ENCODE measurements at regions not wholly inside any gene's neighbourhood (a gene's known extent, or its start where the extent isn't known, plus 50 kb on each side); places are given as distances from the start of the nearest gene placed in this dataset.
"Not testable (repeated sequence)": the region's sequence is repeated elsewhere in the genome, so short reads cannot be mapped to it uniquely, and the experiment has no call there.

- in situ Hi-C loops (cut with MboI; ENCODE audit: low sequenced_read_pairs): no loop called here
These were observed 114.1 kb downstream of the GXYLT1 start for GRCh38 chr12:42030588-42030987.

DNA sequence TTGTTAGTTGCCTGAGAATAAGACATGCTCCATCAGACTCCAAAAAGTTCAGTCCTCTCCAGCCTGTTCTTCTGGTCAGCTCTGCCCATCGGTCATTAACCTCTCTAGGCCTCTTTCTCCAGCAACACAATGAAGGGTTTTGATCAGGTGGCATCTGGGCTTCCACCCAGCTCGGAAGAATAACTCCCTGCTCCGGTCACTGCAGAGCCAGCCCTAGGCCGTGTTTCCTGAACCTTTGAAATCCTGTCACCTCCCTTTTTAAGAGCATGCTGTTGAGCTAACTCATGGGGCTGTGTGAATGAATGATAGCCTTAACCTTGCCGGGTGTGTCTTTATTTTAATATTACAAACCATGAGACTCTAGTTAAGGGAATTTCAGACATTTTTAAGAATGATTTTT, 117.1 kb downstream of the GXYLT1 start:
- in situ Hi-C loops (cut with MboI; ENCODE audit: low sequenced_read_pairs): no loop called here

DNA sequence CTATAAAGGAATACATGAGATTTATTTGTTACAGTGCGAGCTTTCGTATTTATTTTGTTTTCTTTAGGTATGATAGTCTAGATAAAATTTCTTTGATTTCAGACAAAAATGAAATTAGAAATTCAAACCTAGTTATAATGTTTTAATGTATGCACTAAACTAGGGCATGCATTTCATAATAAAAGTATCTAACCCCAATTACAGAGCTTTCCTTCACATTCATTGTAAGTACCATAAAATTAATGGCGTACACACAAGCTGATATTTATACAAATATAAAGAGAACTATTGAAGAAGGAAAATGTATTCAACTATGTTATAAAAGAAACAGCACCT, 120.2 kb downstream of the GXYLT1 start:
- in situ Hi-C loops (cut with MboI; ENCODE audit: low sequenced_read_pairs): loop anchor here (25.0 kb wide), 1 partner anchor 737 kb away; no protein-coding TSS in a partner anchor

GRCh38 chr12:42023733-42024494, 120.8 kb downstream of the GXYLT1 start:
- in situ Hi-C loops (cut with MboI; ENCODE audit: low sequenced_read_pairs): loop anchor here (25.0 kb wide), 1 partner anchor 737 kb away; no protein-coding TSS in a partner anchor

DNA sequence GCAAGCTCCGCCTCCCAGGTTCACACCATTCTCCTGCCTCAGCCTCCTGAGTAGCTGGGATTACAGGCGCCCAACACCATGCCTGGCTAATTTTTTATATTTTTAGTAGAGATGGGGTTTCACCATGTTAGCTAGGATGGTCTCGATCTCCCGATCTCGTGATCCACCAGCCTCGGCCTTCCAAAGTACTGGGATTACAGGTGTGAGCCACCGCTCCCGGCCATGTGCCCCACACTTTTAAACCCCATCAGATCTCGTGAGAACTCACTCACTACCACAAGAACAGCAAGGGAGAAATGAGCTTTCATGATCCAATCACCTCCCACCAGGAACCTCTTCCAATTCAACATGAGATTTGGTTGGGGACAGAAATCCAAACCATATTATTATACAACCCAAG, 122.7 kb downstream of the GXYLT1 start:
- in situ Hi-C loops (cut with MboI; ENCODE audit: low sequenced_read_pairs): loop anchor here (25.0 kb wide), 1 partner anchor 735 kb away; no protein-coding TSS in a partner anchor

DNA sequence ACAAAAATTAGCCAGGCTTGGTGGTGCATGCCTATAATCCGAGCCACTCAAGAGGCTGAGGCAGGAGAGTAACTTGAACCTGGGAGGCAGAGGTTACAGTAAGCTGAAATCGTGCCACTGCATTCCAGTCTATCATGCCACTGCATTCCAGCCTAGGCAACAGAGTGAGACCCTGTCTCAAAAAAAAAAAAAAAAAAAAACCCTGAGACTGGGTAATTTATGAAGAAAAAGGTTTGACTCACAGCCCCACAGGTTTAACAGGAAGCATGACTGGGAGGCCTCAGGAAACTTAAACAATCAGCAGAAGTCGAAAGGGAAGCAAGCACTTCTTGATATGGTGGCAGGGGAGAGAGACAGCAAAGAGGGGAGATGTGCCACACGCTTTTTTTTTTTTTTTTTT, 123.2 kb downstream of the GXYLT1 start:
- in situ Hi-C loops (cut with MboI; ENCODE audit: low sequenced_read_pairs): loop anchor here (25.0 kb wide), 1 partner anchor 734 kb away; no protein-coding TSS in a partner anchor

DNA sequence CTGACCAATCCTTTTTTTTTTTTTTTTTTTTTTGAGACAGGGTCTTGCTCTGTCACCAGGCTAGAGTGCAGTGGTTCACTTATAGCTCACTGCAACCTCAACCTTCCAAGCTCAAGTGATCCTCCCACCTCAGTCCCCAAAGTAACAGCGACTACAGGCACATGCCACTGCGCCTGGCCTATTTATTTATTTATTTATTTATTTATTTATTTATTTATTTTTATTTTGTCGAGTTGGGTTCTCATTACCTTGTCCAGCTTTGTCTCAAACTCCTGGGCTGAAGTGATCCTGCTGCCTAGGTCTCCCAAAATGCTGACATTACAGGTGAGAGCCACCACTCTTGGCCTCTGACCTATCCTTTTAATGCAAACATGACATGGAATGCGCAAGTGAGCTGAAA, 124.4 kb downstream of the GXYLT1 start:
- in situ Hi-C loops (cut with MboI; ENCODE audit: low sequenced_read_pairs): loop anchor here (25.0 kb wide), 1 partner anchor 733 kb away; no protein-coding TSS in a partner anchor

GRCh38 chr12:42019746-42020145, 124.9 kb downstream of the GXYLT1 start:
- in situ Hi-C loops (cut with MboI; ENCODE audit: low sequenced_read_pairs): loop anchor here (25.0 kb wide), 1 partner anchor 732 kb away; no protein-coding TSS in a partner anchor

DNA sequence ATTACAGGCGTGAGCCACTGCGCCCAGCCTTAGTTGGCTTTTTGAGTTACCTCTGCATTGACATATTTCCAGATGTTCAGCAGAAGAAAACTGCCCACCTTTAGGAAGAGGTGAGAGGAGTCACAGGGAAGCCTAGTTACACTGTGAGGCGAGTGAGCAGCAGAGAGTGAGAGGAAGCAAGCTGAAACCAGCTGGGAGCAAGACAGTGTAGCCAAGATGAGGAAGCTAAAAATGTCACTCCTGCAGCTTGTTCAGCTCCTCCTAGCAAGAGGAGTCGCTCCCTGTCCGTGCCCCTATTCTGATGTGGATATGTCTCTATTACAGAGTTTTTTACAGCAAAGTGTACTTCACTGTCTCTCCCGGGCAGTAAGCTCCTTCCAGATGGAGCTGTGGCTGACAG, 127.6 kb downstream of the GXYLT1 start:
- in situ Hi-C loops (cut with MboI; ENCODE audit: low sequenced_read_pairs): loop anchor here (25.0 kb wide), 1 partner anchor 730 kb away; no protein-coding TSS in a partner anchor

- in situ Hi-C loops (cut with MboI; ENCODE audit: low sequenced_read_pairs): loop anchor here (25.0 kb wide), 1 partner anchor 728 kb away; no protein-coding TSS in a partner anchor
These were observed 129.6 kb downstream of the GXYLT1 start for GRCh38 chr12:42015051-42015461.

DNA sequence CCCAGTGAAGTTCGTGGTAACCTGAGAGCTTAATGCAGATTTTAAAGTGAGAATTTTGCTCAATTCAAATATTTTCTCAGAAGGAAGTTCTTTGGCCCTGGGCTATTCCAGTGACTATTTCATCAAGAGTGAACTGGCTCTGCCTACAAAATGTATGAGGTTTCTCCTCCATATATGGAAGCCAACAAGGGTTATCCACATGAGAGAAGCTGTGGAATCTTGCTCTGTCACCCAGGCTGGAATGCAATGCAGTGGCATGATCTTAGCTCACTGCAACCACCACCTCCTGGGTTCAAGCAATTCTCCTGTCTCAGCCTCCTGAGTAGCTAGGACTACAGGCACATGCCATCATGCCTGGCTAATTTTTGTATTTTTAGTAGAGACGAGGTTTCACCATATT, 132.2 kb downstream of the GXYLT1 start:
- in situ Hi-C loops (cut with MboI; ENCODE audit: low sequenced_read_pairs): loop anchor here (25.0 kb wide), 1 partner anchor 725 kb away; no protein-coding TSS in a partner anchor

GRCh38 chr12:42010715-42011114, 134.0 kb downstream of the GXYLT1 start:
- in situ Hi-C loops (cut with MboI; ENCODE audit: low sequenced_read_pairs): loop anchor here (25.0 kb wide), 1 partner anchor 723 kb away; no protein-coding TSS in a partner anchor

GRCh38 chr12:42010257-42010656, 134.4 kb downstream of the GXYLT1 start:
- in situ Hi-C loops (cut with MboI; ENCODE audit: low sequenced_read_pairs): loop anchor here (25.0 kb wide), 1 partner anchor 723 kb away; no protein-coding TSS in a partner anchor

- in situ Hi-C loops (cut with MboI; ENCODE audit: low sequenced_read_pairs): loop anchor here (25.0 kb wide), 1 partner anchor 722 kb away; no protein-coding TSS in a partner anchor
These were observed 135.7 kb downstream of the GXYLT1 start for GRCh38 chr12:42008996-42009395.

GRCh38 chr12:42003031-42003430, 141.6 kb downstream of the GXYLT1 start:
- in situ Hi-C loops (cut with MboI; ENCODE audit: low sequenced_read_pairs): loop anchor here (25.0 kb wide), 1 partner anchor 716 kb away; no protein-coding TSS in a partner anchor

GRCh38 chr12:42002563-42002962, 142.1 kb downstream of the GXYLT1 start:
- in situ Hi-C loops (cut with MboI; ENCODE audit: low sequenced_read_pairs): loop anchor here (25.0 kb wide), 1 partner anchor 715 kb away; no protein-coding TSS in a partner anchor

DNA sequence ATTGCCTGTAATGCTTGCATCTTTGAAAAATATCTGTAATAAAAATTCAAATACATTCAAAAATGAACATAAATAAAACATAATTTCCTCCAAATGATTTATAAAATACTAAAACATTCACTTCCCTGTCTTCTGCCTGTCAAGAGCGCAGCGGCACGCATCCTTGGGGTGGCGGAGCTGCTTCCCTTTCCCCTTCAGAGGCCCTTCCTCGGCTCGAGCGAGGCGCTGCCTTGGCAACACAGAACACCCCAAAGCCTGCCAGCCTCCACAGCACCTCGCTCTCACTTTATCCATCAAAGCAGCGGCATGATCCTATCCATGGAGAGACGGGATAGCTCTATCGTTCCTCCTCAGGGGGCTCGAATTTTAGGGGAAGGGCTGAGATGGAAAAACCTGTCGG, 146.2 kb downstream of the GXYLT1 start:
- in situ Hi-C loops (cut with MboI; ENCODE audit: low sequenced_read_pairs): no loop called here

DNA sequence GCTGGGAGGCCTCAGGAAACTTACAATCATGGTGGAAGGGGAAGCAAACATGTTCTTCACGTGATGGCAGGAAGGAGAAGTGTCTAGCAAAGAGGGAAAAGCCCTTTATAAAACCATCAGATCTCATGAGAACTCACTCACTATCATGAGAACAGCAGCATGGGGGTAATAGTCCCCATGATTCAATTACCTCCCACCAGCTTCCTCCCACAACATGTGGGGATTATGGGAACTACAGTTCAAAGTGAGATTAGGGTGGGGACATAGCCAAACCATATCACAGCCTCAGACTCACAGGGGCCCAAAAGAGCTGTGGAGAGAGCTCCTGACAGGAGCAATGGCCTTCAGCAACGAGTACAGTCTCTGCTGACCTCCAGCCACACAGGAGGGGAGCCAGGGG, 151.4 kb downstream of the GXYLT1 start:
- in situ Hi-C loops (cut with MboI; ENCODE audit: low sequenced_read_pairs): no loop called here

DNA sequence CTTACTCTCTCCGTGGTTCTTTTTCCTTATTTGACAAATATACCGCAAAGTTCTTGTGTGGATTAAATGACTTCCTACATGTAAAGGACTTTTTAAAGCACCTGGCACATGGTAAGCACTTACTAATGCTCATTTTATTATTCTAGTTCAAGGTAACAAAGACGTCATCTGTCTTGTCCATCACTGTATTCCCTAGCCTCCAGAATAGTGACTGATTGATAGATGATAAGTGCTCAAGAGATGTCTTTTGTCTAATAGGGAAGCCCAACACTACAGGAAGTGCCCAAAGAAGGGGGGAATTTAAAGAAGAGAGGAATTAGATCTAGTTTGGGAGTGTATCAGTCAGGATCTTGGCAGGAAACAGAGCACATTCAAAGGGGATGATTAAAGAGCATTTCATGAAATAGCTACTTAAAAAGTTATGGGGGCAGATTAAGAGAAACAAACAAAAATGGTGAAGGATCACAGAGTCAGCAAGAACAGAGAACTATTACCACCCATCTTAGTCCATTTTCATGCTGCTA, 151.9 kb downstream of the GXYLT1 start:
- in situ Hi-C loops (cut with MboI; ENCODE audit: low sequenced_read_pairs): no loop called here

GRCh38 chr12:41992022-41992421, 152.7 kb downstream of the GXYLT1 start:
- in situ Hi-C loops (cut with MboI; ENCODE audit: low sequenced_read_pairs): no loop called here

- in situ Hi-C loops (cut with MboI; ENCODE audit: low sequenced_read_pairs): no loop called here
These were observed 156.0 kb downstream of the GXYLT1 start for GRCh38 chr12:41988715-41989114.

DNA sequence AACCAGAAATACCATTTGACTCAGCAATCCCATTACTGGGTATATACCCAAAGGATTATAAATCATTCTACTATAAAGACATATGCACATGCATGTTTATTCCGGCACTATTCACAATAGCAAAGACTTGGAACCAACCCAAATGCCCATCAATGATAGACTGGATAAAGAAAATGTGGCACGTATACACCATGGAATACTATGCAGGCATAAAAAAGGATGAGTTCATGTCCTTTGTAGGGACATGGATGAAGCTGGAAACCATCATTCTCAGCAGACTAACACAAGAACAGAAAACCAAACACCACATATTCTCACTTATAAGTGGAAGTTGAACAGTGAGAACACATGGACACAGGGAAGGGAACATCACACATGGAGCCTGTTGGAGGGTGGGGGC, 158.2 kb downstream of the GXYLT1 start:
- in situ Hi-C loops (cut with MboI; ENCODE audit: low sequenced_read_pairs): not testable (repeated sequence)

Measured in HL-60/S4 treated with phorbol 12-myristate 13-acetate at 8.2 ng/mL for 4 days and 3 days (cell line).